Mesothelial cell of epicardium (in vitro differentiated cells): ENCODE measurements at regions not wholly inside any gene's neighbourhood (a gene's known extent, or its start where the extent isn't known, plus 50 kb on each side); places are given as distances from the start of the nearest gene placed in this dataset.
"Not testable (repeated sequence)": the region's sequence is repeated elsewhere in the genome, so short reads cannot be mapped to it uniquely, and the experiment has no call there.

Experiments
- DNase-seq, 2 experiments: peaks; one replicate each; pipeline ENCODE4 v3.0.0; 2021; ENCODE audit warnings: low spot score in 2 of 2; ENCODE audit not compliant: unreplicated experiment in 2 of 2
- H3K27ac Mint-ChIP-seq: 2 replicates; pipeline ENCODE4 v1.8.0; 2021; ENCODE audit warnings: mixed read lengths
- H3K27me3 Mint-ChIP-seq: 2 replicates; pipeline ENCODE4 v1.8.0; 2021; ENCODE audit warnings: low read depth, mixed read lengths
- H3K36me3 Mint-ChIP-seq: 2 replicates; pipeline ENCODE4 v1.8.0; 2021; ENCODE audit warnings: mixed read lengths
- H3K4me1 Mint-ChIP-seq: 2 replicates; pipeline ENCODE4 v1.8.0; 2021; ENCODE audit warnings: mixed read lengths
- H3K4me3 Mint-ChIP-seq: 2 replicates; pipeline ENCODE4 v1.8.0; 2021; ENCODE audit warnings: mild to moderate bottlenecking, moderate library complexity, mixed read lengths
- H3K9me3 Mint-ChIP-seq: 2 replicates; pipeline ENCODE4 v1.8.0; 2021; ENCODE audit warnings: mixed read lengths
- CTCF ChIP-seq: fragments of 200-600 bp; sonication (generic); IDR thresholded peaks from one replicate; pipeline ENCODE4 v1.5.0; 2021; ENCODE audit warnings: antibody characterized with exemption; ENCODE audit not compliant: unreplicated experiment

GRCh38 chr14:106414464-106414863 is 888.1 kb downstream of the TMEM121 start:
- Mint-ChIP-seq H3K9me3 (peaks cover 57% of the 10 kb centered on the region), H3K4me1 (no peaks in the 10 kb centered on the region), H3K4me3 (no peak overlapping the region), H3K27ac (no peak overlapping the region), H3K36me3 (peaks cover 1% of the 10 kb centered on the region), H3K27me3 (no peaks in the 10 kb centered on the region)
- TF ChIP-seq CTCF, result no peak
- no peak for DNase-seq

GRCh38 chr14:106417224-106418049 is 891.1 kb downstream of the TMEM121 start:
- H3K36me3 Mint-ChIP-seq, result peaks cover 1% of the 10 kb centered on the region
- no peaks in the 10 kb centered on the region for H3K4me1 Mint-ChIP-seq
- H3K9me3 Mint-ChIP-seq, result peaks cover 41% of the 10 kb centered on the region
- TF ChIP-seq CTCF, result peak; percentile 59
- no peak overlapping the region for H3K4me3 Mint-ChIP-seq
- no peak overlapping the region for H3K27ac Mint-ChIP-seq
- H3K27me3 Mint-ChIP-seq, result no peaks in the 10 kb centered on the region
- no peak for DNase-seq

- TF ChIP-seq CTCF, result no peak
- Mint-ChIP-seq H3K36me3 (peaks cover 1% of the 10 kb centered on the region), H3K27me3 (no peaks in the 10 kb centered on the region), H3K27ac (no peak overlapping the region), H3K4me1 (no peaks in the 10 kb centered on the region), H3K9me3 (peaks cover 55% of the 10 kb centered on the region), H3K4me3 (no peak overlapping the region)
- DNase-seq, result no peak
These were observed 893.1 kb downstream of the TMEM121 start for GRCh38 chr14:106419376-106419965.

- peaks cover 56% of the 10 kb centered on the region for H3K9me3 Mint-ChIP-seq
- not testable (repeated sequence) for DNase-seq, H3K27ac Mint-ChIP-seq, H3K36me3 Mint-ChIP-seq, H3K4me1 Mint-ChIP-seq, H3K27me3 Mint-ChIP-seq, H3K4me3 Mint-ChIP-seq
These were observed 895.1 kb downstream of the TMEM121 start for GRCh38 chr14:106421431-106422033.

- Mint-ChIP-seq H3K27ac (no peak overlapping the region), H3K9me3 (peaks cover 55% of the 10 kb centered on the region), H3K27me3 (no peaks in the 10 kb centered on the region), H3K4me1 (no peaks in the 10 kb centered on the region), H3K36me3 (peaks cover under 1% of the 10 kb centered on the region), H3K4me3 (no peak overlapping the region)
- DNase-seq, result no peak
- no peak for TF ChIP-seq CTCF
These were observed 895.7 kb downstream of the TMEM121 start for GRCh38 chr14:106422066-106422465.

GRCh38 chr14:106425150-106425549 is 898.8 kb downstream of the TMEM121 start:
- H3K9me3 Mint-ChIP-seq, result peaks cover 37% of the 10 kb centered on the region
- not testable (repeated sequence) for H3K4me3 Mint-ChIP-seq, H3K27ac Mint-ChIP-seq, DNase-seq, H3K4me1 Mint-ChIP-seq, H3K36me3 Mint-ChIP-seq, H3K27me3 Mint-ChIP-seq
